NB4 (cell line): ENCODE measurements at regions not wholly inside any gene's neighbourhood (a gene's known extent, or its start where the extent isn't known, plus 50 kb on each side); places are given as distances from the start of the nearest gene placed in this dataset.

Experiments used
- DNase-seq: peaks from one replicate; pipeline ENCODE4 v3.0.0; 2010; ENCODE audit warnings: low read depth
- H3K4me3 ChIP-seq: one replicate; pipeline ENCODE4 v1.5.1; 2011; ENCODE audit warnings: mild to moderate bottlenecking, low read depth, low read length, moderate library complexity
- CTCF ChIP-seq: IDR thresholded peaks from one replicate; pipeline ENCODE4 v1.5.1; 2012; ENCODE audit warnings: low read depth, low read length
- MAX ChIP-seq: IDR thresholded peaks from 2 replicates; pipeline ENCODE4 v1.6.1; 2011; ENCODE audit warnings: low read depth, low read length
- MYC ChIP-seq: IDR thresholded peaks from 2 replicates; pipeline ENCODE4 v1.6.1; 2011; ENCODE audit warnings: low read depth, low read length
- POLR2A ChIP-seq: IDR thresholded peaks from 2 replicates; pipeline ENCODE4 v1.6.1; 2011; ENCODE audit warnings: mild to moderate bottlenecking; ENCODE audit not compliant: insufficient read length; ENCODE audit errors: extremely low read depth

- H3K4me3 ChIP-seq: no peak overlapping the region
- no peak for DNase-seq
- TF ChIP-seq CTCF: no peak
- no peak for TF ChIP-seq MYC
- no peak for TF ChIP-seq POLR2A
- no peak for TF ChIP-seq MAX
Observed at GRCh38 chr3:189053322-189053721, 118.4 kb upstream of the TPRG1 start.

GRCh38 chr3:189056646-189057335 lies 115.0 kb upstream of the TPRG1 start:
- no peak overlapping the region for H3K4me3 ChIP-seq
- no peak for DNase-seq

GRCh38 chr3:189057369-189057768 lies 114.4 kb upstream of the TPRG1 start:
- H3K4me3 ChIP-seq: no peak overlapping the region
- no peak for DNase-seq
- no peak for TF ChIP-seq CTCF
- TF ChIP-seq MAX: no peak
- no peak for TF ChIP-seq POLR2A
- TF ChIP-seq MYC: no peak

More at GRCh38 chr3:189056646-189057335, 115.0 kb upstream of the TPRG1 start:
- TF ChIP-seq MYC (no peak), POLR2A (no peak), CTCF (no peak)

- no peak overlapping the region for H3K4me3 ChIP-seq
- TF ChIP-seq MAX (no peak), CTCF (no peak), MYC (no peak), POLR2A (no peak)
- no peak for DNase-seq
Observed at GRCh38 chr3:189058071-189058470, 113.7 kb upstream of the TPRG1 start.

GRCh38 chr3:189070965-189071364 lies 100.8 kb upstream of the TPRG1 start:
- no peak for DNase-seq
- TF ChIP-seq CTCF (no peak), POLR2A (no peak), MYC (no peak), MAX (no peak)
- no peak overlapping the region for H3K4me3 ChIP-seq

GRCh38 chr3:189071446-189071845 lies 100.3 kb upstream of the TPRG1 start:
- H3K4me3 ChIP-seq: no peak overlapping the region
- TF ChIP-seq POLR2A (no peak), MAX (no peak), MYC (no peak), CTCF (no peak)
- DNase-seq: no peak
